ENCODE measurements at regions not wholly inside any gene's neighbourhood (a gene's known extent, or its start where the extent isn't known, plus 50 kb on each side); places are given as distances from the start of the nearest gene placed in this dataset.
"Not testable (repeated sequence)": the region's sequence is repeated elsewhere in the genome, so short reads cannot be mapped to it uniquely, and the experiment has no call there.

- DNase-seq: no peak
These were observed 1956.8 kb upstream of the PCDH10 start for GRCh38 chr4:131192318-131192717.

DNA sequence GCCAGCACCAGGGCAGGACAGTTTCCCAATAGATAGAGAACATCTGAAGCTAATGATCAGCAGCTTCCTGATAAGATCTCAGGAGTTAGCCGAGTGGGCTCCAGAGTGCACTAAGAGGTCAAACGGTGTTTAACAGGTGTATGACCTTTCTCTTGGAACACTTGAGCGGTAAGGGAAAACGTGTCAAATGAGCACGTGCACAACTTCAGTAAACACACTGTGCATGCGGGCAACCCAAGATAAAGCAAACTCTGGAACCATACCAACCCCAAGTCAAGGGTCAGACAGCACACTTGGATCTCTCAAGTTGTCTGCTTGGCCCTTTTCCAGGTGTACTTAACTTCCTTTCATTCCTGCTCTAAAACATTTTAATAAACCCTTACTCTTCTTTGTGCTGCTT lies 1941.5 kb upstream of the PCDH10 start:
- no peak for DNase-seq

DNA sequence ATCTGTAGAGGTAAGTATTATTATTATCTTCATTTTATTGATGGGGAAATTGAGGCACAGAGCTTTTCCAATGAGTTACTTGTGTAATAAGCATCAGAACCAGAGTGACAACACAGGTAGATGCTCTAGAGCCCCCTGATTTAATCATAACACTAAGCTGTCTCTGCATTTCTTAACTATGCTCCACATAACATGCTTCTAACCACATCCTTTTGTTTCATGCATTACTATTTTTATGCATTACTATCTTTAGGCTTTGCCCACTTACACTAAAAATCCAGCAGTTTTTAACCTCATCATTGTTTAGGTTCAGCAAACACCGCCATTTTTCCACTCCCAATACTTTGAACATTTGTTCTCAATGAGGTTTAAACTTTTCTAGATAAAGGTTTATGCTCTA lies 1900.8 kb upstream of the PCDH10 start:
- no peak for DNase-seq

- DNase-seq: no peak
These were observed 1897.8 kb upstream of the PCDH10 start for GRCh38 chr4:131251321-131251720.

DNA sequence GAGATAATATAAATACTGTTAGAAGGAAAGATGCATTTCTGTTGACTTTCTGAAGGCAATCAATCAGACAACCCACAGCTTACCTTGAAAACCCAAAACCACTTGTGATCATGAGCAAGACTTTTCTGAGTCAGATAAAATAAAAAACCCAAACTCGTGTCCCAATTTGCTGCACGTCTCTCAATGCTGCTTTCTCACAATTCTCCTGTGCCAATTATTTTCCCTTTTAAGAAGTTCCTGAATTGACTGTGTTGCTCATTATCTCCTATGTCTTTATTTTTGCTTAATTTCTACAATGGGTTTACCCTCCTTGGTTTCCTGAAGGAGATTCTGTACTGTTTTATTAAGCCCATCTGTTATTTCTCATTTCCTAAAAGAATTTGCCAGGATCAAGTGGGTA lies 1891.9 kb upstream of the PCDH10 start:
- no peak for DNase-seq

DNA sequence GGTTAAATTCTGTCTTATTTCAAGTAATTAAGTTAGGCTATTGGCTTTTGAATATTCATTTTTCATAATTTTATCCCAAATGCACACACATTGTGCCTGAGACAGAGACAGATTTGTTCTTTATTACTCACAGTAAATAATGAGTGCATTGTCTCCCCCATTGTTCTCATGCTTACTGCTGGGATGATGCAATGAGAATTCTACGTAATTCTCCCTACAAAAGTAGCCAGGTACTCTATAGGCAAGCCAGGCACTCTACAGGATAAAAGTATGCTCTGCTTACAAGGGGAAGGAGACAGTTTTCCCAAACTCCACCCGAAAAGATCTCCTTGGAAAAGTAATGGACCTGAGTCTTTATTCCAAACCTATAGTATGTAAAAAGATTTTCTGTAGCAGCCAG lies 1890.7 kb upstream of the PCDH10 start:
- no peak for DNase-seq

GRCh38 chr4:131288441-131288840 lies 1860.7 kb upstream of the PCDH10 start:
- no peak for DNase-seq

DNA sequence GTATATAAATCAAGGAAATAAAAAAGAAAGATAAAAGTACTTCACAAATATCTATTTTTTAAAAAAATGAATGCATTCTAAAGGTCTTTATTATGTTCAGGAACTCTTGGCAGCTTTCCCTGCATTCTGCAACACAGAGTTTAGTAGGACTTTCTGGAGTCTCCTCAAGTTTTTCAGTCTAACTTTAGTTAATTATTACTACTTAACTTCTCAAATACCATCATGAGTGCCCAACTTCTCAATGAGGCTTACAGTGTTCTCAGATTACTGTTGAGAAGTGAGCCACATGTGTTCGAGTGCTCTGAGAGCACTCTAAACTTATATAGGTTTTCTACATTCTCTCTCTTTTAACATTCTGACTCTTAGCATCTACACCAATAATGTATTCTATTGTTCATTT lies 1852.9 kb upstream of the PCDH10 start:
- no peak for DNase-seq

DNA sequence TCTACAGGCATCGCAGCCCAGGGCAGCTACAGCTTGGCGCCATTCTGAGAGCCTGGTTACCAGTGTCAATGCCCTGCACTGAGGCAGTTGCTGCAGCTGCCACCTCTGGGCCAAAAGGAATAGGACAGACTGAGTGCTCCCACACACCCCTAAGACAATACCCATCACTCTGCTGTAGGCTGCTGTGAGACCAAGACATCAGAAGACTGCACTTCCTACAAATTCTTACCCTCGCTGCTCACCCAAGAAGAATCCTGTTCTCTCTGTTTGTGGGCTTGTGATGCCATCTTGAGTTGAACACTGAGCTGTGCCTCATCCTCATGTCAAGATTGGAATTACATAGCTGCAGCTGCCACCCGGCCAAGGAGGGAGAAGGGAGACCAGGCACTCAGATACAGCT lies 1847.0 kb upstream of the PCDH10 start:
- no peak for DNase-seq

- DNase-seq: no peak
These were observed 1844.4 kb upstream of the PCDH10 start for GRCh38 chr4:131304686-131305085.

DNA sequence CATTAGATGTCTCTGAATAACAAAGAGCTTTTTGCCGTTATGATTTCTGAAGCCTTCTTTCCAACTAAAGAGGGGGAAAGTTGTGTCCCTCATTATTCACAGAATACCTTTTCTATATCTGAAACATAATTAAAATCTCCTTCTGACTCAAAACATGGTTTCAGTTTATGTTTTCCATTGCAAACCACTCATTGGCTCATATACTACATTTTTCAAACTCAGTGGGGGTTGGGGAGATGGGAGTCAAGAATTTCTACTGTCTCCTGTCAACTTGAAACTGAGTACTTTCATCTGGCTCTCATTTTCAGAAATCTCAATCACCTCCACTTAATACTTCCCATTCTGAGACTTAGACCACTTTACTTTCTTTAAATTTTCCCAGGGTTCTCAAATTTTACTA lies 1839.5 kb upstream of the PCDH10 start:
- no peak for DNase-seq

DNA sequence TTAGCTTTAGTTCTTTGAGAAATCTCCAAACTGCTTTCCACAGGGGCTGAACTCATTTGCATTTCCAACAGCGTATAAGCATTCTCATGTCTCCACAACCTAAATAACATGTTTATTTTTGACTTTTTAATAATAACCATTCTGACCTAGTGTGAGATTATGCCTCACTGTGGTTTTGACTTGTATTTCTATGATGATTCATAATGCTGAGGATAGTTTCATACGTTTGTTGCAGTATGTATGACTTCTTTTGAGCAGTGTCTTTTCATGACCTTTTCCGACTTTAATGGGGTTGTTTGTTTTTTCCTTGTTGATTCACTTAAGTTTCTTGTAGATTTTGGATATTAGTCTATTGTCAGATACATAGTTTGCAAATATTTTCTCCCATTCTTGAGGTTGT lies 1833.0 kb upstream of the PCDH10 start:
- DNase-seq: no peak

- no peak for DNase-seq
These were observed 1811.2 kb upstream of the PCDH10 start for GRCh38 chr4:131337936-131338335.

DNA sequence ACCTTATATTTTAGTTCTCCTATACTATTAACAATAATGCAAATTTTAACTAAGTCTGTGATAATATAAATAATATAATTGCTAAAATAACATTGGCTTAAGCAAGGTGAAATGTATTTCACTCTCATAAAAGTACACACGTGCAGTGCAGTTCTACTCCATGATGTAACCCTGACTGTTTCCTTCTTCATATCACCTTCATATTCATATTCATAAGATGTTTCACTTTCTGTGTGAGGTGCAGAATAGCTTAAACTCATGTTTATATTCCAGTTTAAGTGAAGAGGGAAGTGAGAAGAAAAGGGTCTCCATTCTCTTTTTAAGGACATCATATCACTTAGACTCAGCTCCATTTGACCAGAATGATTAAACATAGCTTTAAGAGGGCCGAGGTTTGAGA lies 1810.0 kb upstream of the PCDH10 start:
- no peak for DNase-seq

DNA sequence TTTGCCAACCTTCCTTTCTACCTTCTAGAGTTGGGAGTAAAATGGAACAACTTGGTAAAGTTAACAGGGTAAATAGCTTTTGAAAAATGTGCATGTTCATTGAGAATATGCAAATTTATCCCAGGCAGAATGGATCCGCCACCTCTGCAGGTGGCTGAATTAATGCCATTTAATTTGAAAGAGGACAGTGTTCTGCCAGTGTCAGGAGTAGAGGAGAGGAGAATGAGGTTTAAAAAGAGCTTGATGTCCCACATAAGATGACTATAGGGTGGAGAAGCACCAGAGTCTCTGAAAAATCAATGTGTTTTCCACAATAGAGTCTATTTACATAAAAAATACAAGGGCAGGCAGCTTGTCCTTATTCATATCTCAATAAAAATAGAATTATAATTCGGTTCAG lies 1804.3 kb upstream of the PCDH10 start:
- no peak for DNase-seq

GRCh38 chr4:131347816-131348215 lies 1801.3 kb upstream of the PCDH10 start:
- no peak for DNase-seq

GRCh38 chr4:131348263-131348662 lies 1800.8 kb upstream of the PCDH10 start:
- no peak for DNase-seq

DNA sequence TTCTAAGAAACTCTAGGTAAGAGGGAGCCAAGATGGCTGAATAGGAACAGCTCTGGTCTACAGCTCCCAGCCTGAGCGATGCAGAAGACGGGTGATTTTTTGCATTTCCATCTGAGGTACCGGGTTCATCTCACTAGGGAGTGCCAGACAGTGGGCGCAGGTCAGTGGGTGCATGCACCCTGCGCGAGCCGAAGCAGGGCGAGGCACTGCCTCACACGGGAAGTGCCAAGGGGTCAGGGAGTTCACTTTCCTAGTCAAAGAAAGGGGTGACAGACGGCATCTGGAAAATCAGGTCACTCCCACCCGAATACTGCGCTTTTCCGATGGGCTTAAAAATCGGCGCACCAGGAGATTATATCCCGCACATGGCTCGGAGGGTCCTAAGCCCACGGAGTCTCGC lies 1796.7 kb upstream of the PCDH10 start:
- not testable (repeated sequence) for DNase-seq

DNA sequence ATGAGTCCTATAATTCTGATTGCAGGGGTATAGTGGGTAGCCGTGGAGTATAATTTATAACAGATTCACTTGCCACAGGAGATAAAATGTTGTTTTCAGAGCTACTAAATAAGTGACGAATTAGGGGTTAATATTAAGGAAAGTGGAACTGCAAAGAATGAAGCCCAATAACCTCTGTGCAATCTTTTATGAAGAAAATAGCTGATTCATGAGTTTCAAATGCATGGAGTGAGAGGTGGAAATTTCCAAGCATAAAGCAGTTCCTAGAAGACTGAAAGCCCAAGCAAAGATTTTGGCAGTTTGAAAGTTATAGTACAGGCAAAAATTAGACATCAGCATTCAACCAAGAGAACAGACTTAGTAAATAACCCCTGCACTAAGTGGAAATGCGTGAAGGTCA lies 1782.4 kb upstream of the PCDH10 start:
- DNase-seq: no peak

DNA sequence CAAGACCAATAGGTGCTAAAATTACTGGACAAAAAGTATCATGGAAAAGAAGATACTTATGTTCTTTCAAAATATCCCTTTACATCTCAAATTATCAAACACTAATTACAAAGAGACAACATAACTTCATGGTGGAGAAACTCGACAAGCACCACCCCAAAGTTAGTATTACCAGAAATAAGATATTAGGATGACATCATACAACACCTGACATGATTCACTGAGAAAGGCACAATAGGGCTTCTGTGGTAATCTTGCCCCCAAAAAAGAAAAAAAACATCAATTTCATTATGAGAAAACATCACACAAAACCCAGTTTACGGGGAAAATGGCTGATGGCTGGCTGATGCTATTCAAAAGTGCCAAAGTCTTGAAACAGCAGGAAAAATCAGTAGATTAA lies 1781.7 kb upstream of the PCDH10 start:
- DNase-seq: no peak

DNA sequence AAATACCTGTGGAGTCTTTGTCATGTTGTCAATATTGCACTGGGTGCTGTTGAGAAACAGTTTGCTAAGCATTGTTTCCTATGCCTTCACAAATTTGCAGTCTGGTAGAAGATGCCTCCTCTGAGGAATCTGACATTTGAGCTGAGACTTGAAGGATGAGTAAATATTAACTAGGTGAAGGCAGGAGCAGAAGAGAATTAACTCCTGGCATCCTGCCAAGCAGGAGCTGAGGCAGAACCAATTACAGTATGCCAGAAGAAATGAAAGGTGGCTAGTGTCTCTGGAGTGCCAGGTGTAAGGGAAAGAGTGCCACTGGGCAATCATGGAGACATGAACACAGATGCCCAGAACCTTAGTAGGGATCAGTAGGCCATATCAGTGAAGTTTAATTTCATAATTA lies 1778.2 kb upstream of the PCDH10 start:
- peak; percentile 16 for DNase-seq

DNA sequence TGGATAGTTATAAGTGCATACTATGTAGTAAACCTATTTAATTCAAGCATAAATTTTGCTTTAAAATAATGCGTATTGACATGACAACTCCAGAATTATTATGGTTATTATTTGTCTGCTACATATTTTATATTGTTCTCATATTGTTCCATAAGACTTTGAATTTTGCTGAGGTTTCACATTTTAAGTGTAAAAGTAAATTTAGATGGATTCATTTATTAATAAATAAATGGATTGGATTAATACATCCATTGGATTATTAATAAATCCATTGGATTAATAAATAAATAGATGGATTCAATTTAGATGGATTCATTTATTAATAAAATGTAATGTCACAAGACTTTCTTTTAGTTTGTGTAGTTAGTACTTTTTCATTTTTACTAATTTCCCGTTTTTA lies 1768.0 kb upstream of the PCDH10 start:
- no peak for DNase-seq

GRCh38 chr4:131382839-131383238 lies 1766.3 kb upstream of the PCDH10 start:
- DNase-seq: no peak

DNA sequence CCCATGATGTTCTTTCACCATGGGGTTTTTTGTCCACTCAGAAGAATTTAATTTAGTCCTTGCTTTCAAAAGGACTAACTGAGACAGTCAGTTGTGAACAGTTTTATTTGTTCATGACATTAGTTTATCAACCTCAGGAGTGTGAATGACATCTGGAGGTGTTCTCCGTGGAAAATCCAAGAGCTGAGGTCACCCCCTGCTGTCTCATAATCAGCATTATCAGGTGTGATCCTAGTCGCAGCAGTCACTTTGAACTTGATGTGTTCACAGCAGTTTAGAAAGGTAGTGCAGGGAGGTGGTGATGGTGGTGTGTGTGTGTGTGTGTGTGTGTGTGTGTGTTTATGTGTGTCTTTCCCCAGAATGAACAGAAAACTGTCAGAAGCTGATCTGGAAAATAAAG lies 1760.8 kb upstream of the PCDH10 start:
- no peak for DNase-seq

GRCh38 chr4:131408102-131408501 lies 1741.0 kb upstream of the PCDH10 start:
- DNase-seq: no peak

GRCh38 chr4:131411393-131411792 lies 1737.7 kb upstream of the PCDH10 start:
- DNase-seq: no peak

Measured in NCI-H1417 treated with DMSO at 0.1 percent for 48 hours (cell line).